HEK293T (cell line): ENCODE measurements at regions not wholly inside any gene's neighbourhood (a gene's known extent, or its start where the extent isn't known, plus 50 kb on each side); places are given as distances from the start of the nearest gene placed in this dataset.

Source experiments
- FOXA1 ChIP-seq: fragments of 450-650 bp; IDR thresholded peaks from 2 replicates; pipeline ENCODE4 v1.6.1; 2016; ENCODE audit warnings: mild to moderate bottlenecking
- FOXK2 ChIP-seq: fragments of 450-650 bp; IDR thresholded peaks from 2 replicates; pipeline ENCODE4 v1.6.1; 2016; ENCODE audit warnings: mild to moderate bottlenecking
- L3MBTL2 ChIP-seq: fragments of 450-650 bp; conservative IDR thresholded peaks from 2 replicates; pipeline ENCODE4 v1.6.1; 2016; ENCODE audit warnings: mild to moderate bottlenecking
- NFRKB ChIP-seq: fragments of 450-650 bp; IDR thresholded peaks from 2 replicates; pipeline ENCODE4 v1.6.1; 2016; ENCODE audit warnings: mild to moderate bottlenecking, moderate library complexity
- SP1 ChIP-seq: fragments of 450-650 bp; IDR thresholded peaks from 2 replicates; pipeline ENCODE4 v1.6.1; 2017
- SUZ12 ChIP-seq: fragments of 450-650 bp; IDR thresholded peaks from 2 replicates; pipeline ENCODE4 v1.6.1; 2016; ENCODE audit warnings: mild to moderate bottlenecking

DNA sequence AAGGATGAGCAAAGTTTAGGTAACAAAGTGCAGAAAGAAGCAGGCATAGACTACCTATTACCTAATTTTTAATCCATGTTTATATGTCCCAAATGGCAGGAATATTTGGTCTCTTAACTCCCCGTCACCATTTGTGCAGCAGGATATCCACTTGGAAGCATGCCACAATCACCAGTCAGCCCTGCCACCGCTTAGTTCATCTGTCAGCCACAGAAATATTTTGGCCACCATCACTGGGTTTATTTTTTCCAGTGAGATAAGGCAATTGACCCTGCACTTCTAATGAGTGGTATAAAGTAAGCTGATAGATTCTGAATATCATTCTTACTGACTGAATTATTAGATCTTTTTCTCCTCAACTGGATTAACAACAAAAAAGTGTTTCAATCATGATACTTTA lies 152.9 kb upstream of the SOX2 start:
- TF ChIP-seq SUZ12 (no peak), SP1 (no peak), FOXK2 (no peak), FOXA1 (no peak), L3MBTL2 (no peak), NFRKB (no peak)
